IPS-20b (cell line): ENCODE measurements at regions not wholly inside any gene's neighbourhood (a gene's known extent, or its start where the extent isn't known, plus 50 kb on each side); places are given as distances from the start of the nearest gene placed in this dataset.
A peak's percentile ranks its signal among the peaks of the same experiment; 100 is the strongest.
"Not testable (repeated sequence)": the region's sequence is repeated elsewhere in the genome, so short reads cannot be mapped to it uniquely, and the experiment has no call there.

Source experiments
- H3K27ac ChIP-seq: one replicate; pipeline ENCODE4 v1.5.1; 2013; ENCODE audit warnings: low read length
- H3K27me3 ChIP-seq: 2 replicates; pipeline ENCODE4 v1.6.1; 2013; ENCODE audit warnings: mild to moderate bottlenecking, low read length, inconsistent platforms; ENCODE audit not compliant: insufficient read depth
- H3K36me3 ChIP-seq: 2 replicates; pipeline ENCODE4 v1.6.1; 2013; ENCODE audit warnings: low read depth, mild to moderate bottlenecking, inconsistent platforms, low read length, moderate library complexity; ENCODE audit not compliant: insufficient read depth
- H3K4me1 ChIP-seq: 2 replicates; pipeline ENCODE4 v1.6.1; 2013; ENCODE audit warnings: mild to moderate bottlenecking, control low read depth, inconsistent platforms, low read length, moderate library complexity; ENCODE audit not compliant: insufficient read depth
- H3K4me3 ChIP-seq: 2 replicates; pipeline ENCODE4 v1.5.1; 2013; ENCODE audit warnings: mild to moderate bottlenecking, low read length, inconsistent platforms
- H3K9ac ChIP-seq: 2 replicates; pipeline ENCODE4 v1.6.1; 2013; ENCODE audit warnings: low read depth, mild to moderate bottlenecking, inconsistent platforms, low read length, moderate library complexity
- H3K9me3 ChIP-seq: 2 replicates; pipeline ENCODE4 v1.6.1; 2013; ENCODE audit warnings: mild to moderate bottlenecking, low read depth, low read length, inconsistent platforms; ENCODE audit not compliant: insufficient read depth

- Histone ChIP-seq H3K36me3 (no peaks in the 10 kb centered on the region), H3K27me3 (no peaks in the 10 kb centered on the region), H3K4me1 (peaks cover 2% of the 10 kb centered on the region; the same call in 1 of the 2 replicates), H3K9ac (no peak overlapping the region), H3K4me3 (no peak overlapping the region), H3K9me3 (no peaks in the 10 kb centered on the region), H3K27ac (no peak overlapping the region)
These were observed 410.0 kb upstream of the NR3C2 start for GRCh38 chr4:148852092-148852699.

DNA sequence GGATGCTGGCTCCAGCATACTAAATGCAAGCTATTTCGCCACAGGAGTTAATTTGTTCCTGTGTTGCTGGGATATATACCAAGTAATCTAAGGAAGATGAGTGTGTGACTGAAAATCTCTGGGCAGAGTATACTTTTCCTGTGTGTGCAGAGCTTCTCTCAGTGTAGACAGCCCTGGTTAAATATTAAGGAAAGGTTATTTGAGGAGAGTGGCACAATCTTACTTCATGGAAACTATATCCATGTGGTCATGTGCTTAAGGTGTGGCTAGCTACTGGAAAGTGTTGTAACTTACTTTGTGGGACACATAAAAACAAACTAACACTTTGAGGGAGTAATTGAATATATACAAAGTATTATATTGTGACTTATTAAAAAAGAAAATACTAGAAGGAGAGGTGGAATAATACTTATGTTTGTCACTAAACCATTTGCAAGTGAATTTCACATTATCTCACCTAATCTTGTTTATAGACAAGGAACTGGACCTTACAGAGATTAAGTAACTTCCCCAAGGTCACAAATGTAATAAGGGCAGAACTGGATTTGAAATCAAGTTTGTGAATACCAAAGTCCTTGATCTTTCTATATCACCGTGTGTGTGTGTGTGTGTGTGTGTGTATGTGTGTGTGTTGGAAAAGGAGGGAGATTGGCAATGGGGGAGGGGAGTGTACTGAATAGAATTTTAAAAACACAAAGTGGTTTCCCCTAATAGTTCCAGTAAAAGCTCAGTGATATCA, 408.2 kb upstream of the NR3C2 start:
- Histone ChIP-seq H3K4me3 (no peak overlapping the region), H3K27ac (no peak overlapping the region), H3K9me3 (no peaks in the 10 kb centered on the region), H3K4me1 (peaks cover 2% of the 10 kb centered on the region; the same call in 1 of the 2 replicates), H3K27me3 (no peaks in the 10 kb centered on the region), H3K9ac (no peak overlapping the region), H3K36me3 (no peaks in the 10 kb centered on the region)

GRCh38 chr4:148849581-148849980, 407.4 kb upstream of the NR3C2 start:
- H3K9me3 ChIP-seq = no peaks in the 10 kb centered on the region

GRCh38 chr4:148847544-148848255, 405.5 kb upstream of the NR3C2 start:
- Histone ChIP-seq H3K27me3 (no peaks in the 10 kb centered on the region), H3K36me3 (no peaks in the 10 kb centered on the region), H3K4me1 (no peaks in the 10 kb centered on the region), H3K27ac (no peak overlapping the region), H3K9ac (no peak overlapping the region), H3K9me3 (no peaks in the 10 kb centered on the region), H3K4me3 (no peak overlapping the region)

More at GRCh38 chr4:148849581-148849980, 407.4 kb upstream of the NR3C2 start:
- Histone ChIP-seq H3K4me1 (peaks cover 2% of the 10 kb centered on the region; the same call in 1 of the 2 replicates), H3K27ac (no peak overlapping the region), H3K9ac (no peak overlapping the region), H3K4me3 (no peak overlapping the region), H3K27me3 (no peaks in the 10 kb centered on the region), H3K36me3 (no peaks in the 10 kb centered on the region)

GRCh38 chr4:148845609-148846008, 403.4 kb upstream of the NR3C2 start:
- no peaks in the 10 kb centered on the region for H3K27me3 ChIP-seq
- H3K9me3 ChIP-seq = no peaks in the 10 kb centered on the region
- 0 out of 2 replicates have a peak, but pooled peaks cover 2% of the 10 kb centered on the region for H3K4me1 ChIP-seq
- no peak overlapping the region for H3K27ac ChIP-seq
- H3K4me3 ChIP-seq = no peak overlapping the region
- H3K36me3 ChIP-seq = no peaks in the 10 kb centered on the region
- no peak overlapping the region for H3K9ac ChIP-seq

GRCh38 chr4:148843625-148844024, 401.4 kb upstream of the NR3C2 start:
- Histone ChIP-seq H3K4me3 (no peak overlapping the region), H3K4me1 (0 out of 2 replicates have a peak, but pooled peaks cover 2% of the 10 kb centered on the region), H3K36me3 (no peaks in the 10 kb centered on the region), H3K27me3 (no peaks in the 10 kb centered on the region), H3K27ac (no peak overlapping the region), H3K9ac (no peak overlapping the region), H3K9me3 (no peaks in the 10 kb centered on the region)

DNA sequence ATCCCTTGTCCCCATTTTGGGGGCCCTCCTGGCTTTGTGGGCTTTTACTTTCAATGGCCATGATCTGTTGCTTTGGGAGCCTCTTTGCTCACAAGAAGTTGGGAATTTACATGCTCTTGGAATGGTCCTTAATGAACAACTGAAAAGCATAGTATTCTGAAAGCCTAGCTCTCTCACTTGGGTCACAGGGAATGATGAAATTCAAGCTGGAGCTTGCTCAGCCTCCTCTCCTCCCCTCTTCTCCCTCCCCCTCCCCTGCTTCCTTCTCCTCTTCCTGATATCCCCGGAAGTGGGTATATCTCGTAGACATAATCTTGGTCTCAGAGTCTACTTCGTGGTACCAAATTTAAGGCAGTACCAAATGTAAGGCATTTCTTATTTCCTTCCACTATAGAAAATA, 400.6 kb upstream of the NR3C2 start:
- Histone ChIP-seq H3K9ac (no peak overlapping the region), H3K27me3 (no peaks in the 10 kb centered on the region), H3K9me3 (no peaks in the 10 kb centered on the region), H3K27ac (no peak overlapping the region), H3K4me1 (0 out of 2 replicates have a peak, but pooled peaks cover 2% of the 10 kb centered on the region), H3K36me3 (no peaks in the 10 kb centered on the region), H3K4me3 (no peak overlapping the region)

DNA sequence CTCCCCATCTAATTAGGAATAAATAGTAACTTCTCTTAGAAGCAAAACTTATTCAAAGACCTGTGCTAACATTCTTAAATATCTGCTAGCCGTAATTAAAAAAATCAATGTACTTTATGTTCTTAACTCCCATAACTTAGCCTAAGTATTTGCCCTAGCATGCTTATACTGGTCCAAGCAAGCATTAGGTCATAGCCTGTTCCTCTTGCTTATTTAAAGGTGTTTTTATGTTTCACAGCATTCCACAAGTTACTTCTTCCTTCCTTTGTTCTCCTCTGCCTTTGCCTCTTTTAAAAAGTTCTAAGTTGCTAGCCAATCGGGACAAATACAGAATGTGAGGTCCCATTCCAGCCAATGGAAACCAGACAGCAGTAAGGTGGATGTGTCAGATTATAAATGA, 395.4 kb upstream of the NR3C2 start:
- not testable (repeated sequence) for H3K4me3 ChIP-seq, H3K36me3 ChIP-seq, H3K9ac ChIP-seq, H3K27me3 ChIP-seq, H3K9me3 ChIP-seq, H3K27ac ChIP-seq
- peaks cover 11% of the 10 kb centered on the region; the same call in 1 of the 2 replicates for H3K4me1 ChIP-seq

DNA sequence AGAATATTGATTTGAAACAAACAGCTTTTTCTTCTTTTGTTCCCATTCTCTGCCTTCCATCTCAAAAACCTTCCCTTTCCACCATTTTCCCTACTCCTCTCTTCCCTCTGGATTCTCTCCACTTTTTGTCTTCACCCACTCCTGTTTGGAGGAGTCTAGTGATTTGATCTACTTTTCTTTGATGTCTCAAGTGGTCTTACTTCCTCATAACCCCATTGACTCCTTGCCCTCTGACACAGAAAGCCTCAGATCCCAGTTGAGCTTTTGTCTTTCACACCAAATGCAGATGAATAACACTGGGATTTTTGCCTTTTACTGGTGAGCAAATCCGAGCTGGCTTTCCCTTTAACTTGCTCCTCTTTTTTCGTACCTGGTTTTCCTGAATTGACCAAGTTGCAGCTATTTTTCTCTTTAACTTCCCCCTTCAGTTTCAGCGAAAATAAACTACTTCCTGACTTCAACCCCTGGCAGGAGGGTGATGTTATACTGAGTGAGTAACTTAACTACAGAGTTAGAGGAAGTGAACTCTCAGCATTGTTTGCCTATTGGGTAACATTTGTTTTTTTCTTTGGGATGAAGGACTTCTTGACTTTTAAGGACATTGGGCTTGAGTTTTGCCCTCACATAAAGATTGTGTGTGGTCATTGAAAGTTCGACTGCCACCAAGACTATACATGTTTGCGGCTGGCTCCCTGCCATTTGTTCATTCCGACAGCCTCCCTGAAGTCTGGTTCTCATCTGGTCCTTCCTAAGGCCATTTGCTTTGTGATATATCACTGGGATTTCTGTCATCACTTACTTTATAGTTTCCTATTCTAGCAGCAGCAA, 392.8 kb upstream of the NR3C2 start:
- H3K4me3 ChIP-seq = 0 out of 2 replicates have a peak overlapping the region, but pooled peaks have one; percentile 15
- peaks cover 10% of the 10 kb centered on the region; the same call in 1 of the 2 replicates for H3K4me1 ChIP-seq
- no peaks in the 10 kb centered on the region for H3K36me3 ChIP-seq
- no peaks in the 10 kb centered on the region for H3K9me3 ChIP-seq
- no peak overlapping the region for H3K27ac ChIP-seq
- H3K27me3 ChIP-seq = no peaks in the 10 kb centered on the region
- no peak overlapping the region for H3K9ac ChIP-seq

DNA sequence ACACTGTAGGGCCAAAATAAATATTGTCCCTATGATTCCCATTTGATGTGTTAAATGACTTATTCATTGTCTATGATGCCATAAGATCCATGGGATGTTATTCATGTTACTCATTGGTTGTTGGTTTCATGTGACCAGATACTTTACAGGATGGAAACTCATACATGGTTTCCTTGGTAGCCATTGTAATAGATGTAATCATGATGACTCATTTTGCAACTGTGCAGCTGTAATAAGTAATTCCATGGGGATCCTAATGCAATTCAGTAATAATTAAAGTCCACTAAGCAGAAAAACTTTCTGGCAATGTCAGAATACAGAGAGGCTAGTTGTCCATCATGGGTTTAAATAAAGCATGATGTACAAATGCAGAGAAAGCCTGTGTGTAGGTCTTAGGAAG, 389.7 kb upstream of the NR3C2 start:
- H3K4me1 ChIP-seq = peaks cover 10% of the 10 kb centered on the region; the same call in 1 of the 2 replicates
- H3K9ac ChIP-seq = no peak overlapping the region
- H3K9me3 ChIP-seq = no peaks in the 10 kb centered on the region
- H3K27ac ChIP-seq = no peak overlapping the region
- H3K27me3 ChIP-seq = no peaks in the 10 kb centered on the region
- no peaks in the 10 kb centered on the region for H3K36me3 ChIP-seq
- H3K4me3 ChIP-seq = no peak overlapping the region

DNA sequence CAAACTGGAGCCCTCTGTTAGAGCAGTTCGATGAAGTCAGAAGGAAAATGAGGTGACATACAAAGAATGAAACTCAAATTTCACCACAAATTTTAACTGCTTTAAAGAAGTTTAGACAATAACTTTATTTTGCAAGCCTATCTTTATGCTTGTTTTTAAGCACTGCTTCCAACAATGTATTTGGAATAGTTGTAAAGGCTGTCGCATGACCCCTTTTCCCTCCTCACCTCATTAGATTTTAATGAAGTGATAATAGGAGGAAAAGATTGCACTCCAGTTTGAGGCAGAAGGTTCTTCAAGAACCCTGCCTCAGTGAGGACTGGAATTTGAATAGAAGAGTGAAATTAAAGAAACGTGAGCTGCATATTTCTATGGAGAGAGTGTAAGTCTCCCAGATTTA, 386.1 kb upstream of the NR3C2 start:
- H3K27ac ChIP-seq = no peak overlapping the region
- no peaks in the 10 kb centered on the region for H3K27me3 ChIP-seq
- no peak overlapping the region for H3K9ac ChIP-seq
- H3K36me3 ChIP-seq = no peaks in the 10 kb centered on the region
- H3K4me3 ChIP-seq = no peak overlapping the region
- H3K9me3 ChIP-seq = no peaks in the 10 kb centered on the region
- H3K4me1 ChIP-seq = no peaks in the 10 kb centered on the region
